ENCODE measurements at regions not wholly inside any gene's neighbourhood (a gene's known extent, or its start where the extent isn't known, plus 50 kb on each side); places are given as distances from the start of the nearest gene placed in this dataset.

DNA sequence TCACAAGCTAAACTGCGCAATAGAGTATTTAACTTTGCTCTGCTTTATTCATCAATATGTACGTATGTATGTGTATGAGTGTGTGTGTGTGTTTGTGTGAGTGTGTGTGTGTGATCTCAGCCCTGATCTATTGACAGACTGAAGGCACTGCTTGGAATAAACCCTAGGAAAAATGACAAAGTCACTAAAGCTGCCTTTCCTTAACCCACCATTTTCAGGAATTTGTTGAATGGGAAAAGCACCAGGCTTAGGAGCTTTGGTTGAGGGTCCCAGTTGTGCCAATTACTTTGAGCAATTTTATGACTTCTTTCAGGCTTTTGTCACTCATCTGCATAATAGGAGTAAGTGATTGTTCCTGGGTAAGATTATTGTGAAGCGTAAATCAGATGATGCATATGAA is 108.6 kb upstream of the TLR4 start:
- no peaks in the 10 kb centered on the region for H3K79me2 ChIP-seq (ENCODE audit: control insufficient read depth, insufficient read depth, low read length)
- H3K4me1 ChIP-seq (ENCODE audit: control insufficient read depth, extremely low read depth, insufficient read depth, low read length), result no peaks in the 10 kb centered on the region
- TF ChIP-seq, protein P1, sequence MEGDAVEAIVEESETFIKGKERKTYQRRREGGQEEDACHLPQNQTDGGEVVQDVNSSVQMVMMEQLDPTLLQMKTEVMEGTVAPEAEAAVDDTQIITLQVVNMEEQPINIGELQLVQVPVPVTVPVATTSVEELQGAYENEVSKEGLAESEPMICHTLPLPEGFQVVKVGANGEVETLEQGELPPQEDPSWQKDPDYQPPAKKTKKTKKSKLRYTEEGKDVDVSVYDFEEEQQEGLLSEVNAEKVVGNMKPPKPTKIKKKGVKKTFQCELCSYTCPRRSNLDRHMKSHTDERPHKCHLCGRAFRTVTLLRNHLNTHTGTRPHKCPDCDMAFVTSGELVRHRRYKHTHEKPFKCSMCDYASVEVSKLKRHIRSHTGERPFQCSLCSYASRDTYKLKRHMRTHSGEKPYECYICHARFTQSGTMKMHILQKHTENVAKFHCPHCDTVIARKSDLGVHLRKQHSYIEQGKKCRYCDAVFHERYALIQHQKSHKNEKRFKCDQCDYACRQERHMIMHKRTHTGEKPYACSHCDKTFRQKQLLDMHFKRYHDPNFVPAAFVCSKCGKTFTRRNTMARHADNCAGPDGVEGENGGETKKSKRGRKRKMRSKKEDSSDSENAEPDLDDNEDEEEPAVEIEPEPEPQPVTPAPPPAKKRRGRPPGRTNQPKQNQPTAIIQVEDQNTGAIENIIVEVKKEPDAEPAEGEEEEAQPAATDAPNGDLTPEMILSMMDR (optimal IDR thresholded peaks at IDR 0.05 in 1 of 3, IDR thresholded peaks at IDR 0.05 in 1 of 3, conservative IDR thresholded peaks at IDR 0.05 in 1 of 3; ENCODE audit: extremely low read depth in 1 of 3, insufficient read depth in 2 of 3, low read length in 3 of 3), result no peak
- no peak for TF ChIP-seq EZH2 (IDR thresholded peaks at IDR 0.05; ENCODE audit: low read length)
- H3K27ac ChIP-seq (ENCODE audit: control insufficient read depth, insufficient read depth, low read length), result no peak overlapping the region
- H3K4me3 ChIP-seq (ENCODE audit: control insufficient read depth in 2 of 3, extremely low read depth in 1 of 3, insufficient read depth in 2 of 3, low read depth in 1 of 3, low read length in 3 of 3), result no peak overlapping the region
- H2AFZ ChIP-seq (ENCODE audit: control insufficient read depth, low read length), result no peak overlapping the region
- no peak for FAIRE-seq
- no peak for DNase-seq (ENCODE audit: low read depth, low spot score)
- H3K4me2 ChIP-seq (ENCODE audit: control insufficient read depth, extremely low read depth, insufficient read depth, low read depth, low read length), result no peak overlapping the region
- no peaks in the 10 kb centered on the region for H3K27me3 ChIP-seq (ENCODE audit: control insufficient read depth, extremely low read depth, insufficient read depth, low read length)
- H3K9me3 ChIP-seq (ENCODE audit: control insufficient read depth, low read depth, low read length), result no peaks in the 10 kb centered on the region
- no peaks in the 10 kb centered on the region for H4K20me1 ChIP-seq (ENCODE audit: control insufficient read depth, extremely low read depth, insufficient read depth, low read length)
- dilution Hi-C loops (cut with MboI; ENCODE audit: extremely low pct_ligation_motif_present, low sequenced_read_pairs), result no loop called here
- no peaks in the 10 kb centered on the region for H3K9me1 ChIP-seq (ENCODE audit: control insufficient read depth, extremely low read depth, insufficient read depth, low read length)
- no peaks in the 10 kb centered on the region for H3K36me3 ChIP-seq (ENCODE audit: control insufficient read depth in 2 of 2, extremely low read depth in 1 of 2, insufficient read depth in 2 of 2, low read length in 2 of 2)
- no peak overlapping the region for H3K9ac ChIP-seq (ENCODE audit: control insufficient read depth, extremely low read depth, insufficient read depth, low read length)

DNA sequence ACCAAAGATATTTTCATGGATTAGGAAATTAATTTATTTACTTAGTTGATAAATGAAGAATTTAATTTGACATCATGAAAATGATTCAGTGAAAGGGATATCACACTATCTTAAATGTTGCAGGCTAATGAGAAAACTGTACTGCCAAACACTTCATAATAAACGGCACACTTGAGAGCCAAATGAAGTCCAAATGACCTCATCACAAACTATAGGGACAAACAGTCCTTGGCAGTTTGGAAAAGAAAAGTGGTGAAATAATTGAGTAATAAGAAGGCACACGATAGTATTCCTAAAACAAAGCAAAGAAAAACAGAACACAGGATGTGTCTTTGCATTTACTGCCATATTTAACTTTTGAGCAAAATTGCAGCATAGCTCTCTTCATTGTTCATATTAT is 116.9 kb upstream of the TLR4 start:
- DNase-seq (ENCODE audit: low read depth, low spot score), result no peak
- TF ChIP-seq EZH2 (IDR thresholded peaks at IDR 0.05; ENCODE audit: low read length), result no peak

DNA sequence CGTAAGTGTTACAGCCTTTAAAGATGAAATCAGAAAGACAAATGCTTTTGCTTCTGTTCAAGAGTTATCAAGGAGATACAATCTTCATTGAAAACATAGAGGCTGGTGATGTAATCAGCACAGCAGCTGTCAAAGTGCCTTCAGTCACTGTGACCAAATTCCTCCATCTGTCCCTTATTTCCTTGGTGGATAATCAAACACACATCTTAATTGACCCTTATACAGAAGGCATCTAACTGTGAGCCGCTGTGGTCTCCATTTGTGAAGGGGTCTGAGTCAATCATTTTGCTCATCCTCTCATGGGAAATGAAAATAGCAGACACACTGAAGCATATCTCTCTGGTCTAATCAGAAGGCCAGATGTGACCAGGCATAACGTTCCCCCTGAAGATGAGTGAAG is 130.1 kb upstream of the TLR4 start:
- dilution Hi-C loops (cut with MboI; ENCODE audit: extremely low pct_ligation_motif_present, low sequenced_read_pairs), result no loop called here

More for the DNA sequence above, 116.9 kb upstream of the TLR4 start:
- Histone ChIP-seq H3K27ac (ENCODE audit: control insufficient read depth, insufficient read depth, low read length) (no peak overlapping the region), H3K9ac (ENCODE audit: control insufficient read depth, extremely low read depth, insufficient read depth, low read length) (no peak overlapping the region), H2AFZ (ENCODE audit: control insufficient read depth, low read length) (no peak overlapping the region), H3K4me2 (ENCODE audit: control insufficient read depth, extremely low read depth, insufficient read depth, low read depth, low read length) (no peak overlapping the region), H3K9me1 (ENCODE audit: control insufficient read depth, extremely low read depth, insufficient read depth, low read length) (no peaks in the 10 kb centered on the region), H3K79me2 (ENCODE audit: control insufficient read depth, insufficient read depth, low read length) (no peaks in the 10 kb centered on the region), H3K4me3 (ENCODE audit: control insufficient read depth in 2 of 3, extremely low read depth in 1 of 3, insufficient read depth in 2 of 3, low read depth in 1 of 3, low read length in 3 of 3) (no peak overlapping the region), H3K9me3 (ENCODE audit: control insufficient read depth, low read depth, low read length) (no peaks in the 10 kb centered on the region), H3K27me3 (ENCODE audit: control insufficient read depth, extremely low read depth, insufficient read depth, low read length) (no peaks in the 10 kb centered on the region), H3K4me1 (ENCODE audit: control insufficient read depth, extremely low read depth, insufficient read depth, low read length) (no peaks in the 10 kb centered on the region), H4K20me1 (ENCODE audit: control insufficient read depth, extremely low read depth, insufficient read depth, low read length) (no peaks in the 10 kb centered on the region), H3K36me3 (ENCODE audit: control insufficient read depth in 2 of 2, extremely low read depth in 1 of 2, insufficient read depth in 2 of 2, low read length in 2 of 2) (no peaks in the 10 kb centered on the region)
- no peak for FAIRE-seq
- dilution Hi-C loops (cut with MboI; ENCODE audit: extremely low pct_ligation_motif_present, low sequenced_read_pairs), result no loop called here

More for the DNA sequence above, 130.1 kb upstream of the TLR4 start:
- H3K27ac ChIP-seq (ENCODE audit: control insufficient read depth, insufficient read depth, low read length), result no peak overlapping the region
- H3K9ac ChIP-seq (ENCODE audit: control insufficient read depth, extremely low read depth, insufficient read depth, low read length), result no peak overlapping the region
- H3K79me2 ChIP-seq (ENCODE audit: control insufficient read depth, insufficient read depth, low read length), result no peaks in the 10 kb centered on the region
- no peaks in the 10 kb centered on the region for H3K4me1 ChIP-seq (ENCODE audit: control insufficient read depth, extremely low read depth, insufficient read depth, low read length)
- no peaks in the 10 kb centered on the region for H3K9me1 ChIP-seq (ENCODE audit: control insufficient read depth, extremely low read depth, insufficient read depth, low read length)
- no peaks in the 10 kb centered on the region for H3K36me3 ChIP-seq (ENCODE audit: control insufficient read depth in 2 of 2, extremely low read depth in 1 of 2, insufficient read depth in 2 of 2, low read length in 2 of 2)
- no peak overlapping the region for H2AFZ ChIP-seq (ENCODE audit: control insufficient read depth, low read length)
- no peaks in the 10 kb centered on the region for H4K20me1 ChIP-seq (ENCODE audit: control insufficient read depth, extremely low read depth, insufficient read depth, low read length)
- H3K4me3 ChIP-seq (ENCODE audit: control insufficient read depth in 2 of 3, extremely low read depth in 1 of 3, insufficient read depth in 2 of 3, low read depth in 1 of 3, low read length in 3 of 3), result no peak overlapping the region
- TF ChIP-seq, protein P1 (optimal IDR thresholded peaks at IDR 0.05 in 1 of 3, IDR thresholded peaks at IDR 0.05 in 1 of 3, conservative IDR thresholded peaks at IDR 0.05 in 1 of 3; ENCODE audit: extremely low read depth in 1 of 3, insufficient read depth in 2 of 3, low read length in 3 of 3), result no peak
- TF ChIP-seq EZH2 (IDR thresholded peaks at IDR 0.05; ENCODE audit: low read length), result no peak
- H3K27me3 ChIP-seq (ENCODE audit: control insufficient read depth, extremely low read depth, insufficient read depth, low read length), result no peaks in the 10 kb centered on the region
- H3K9me3 ChIP-seq (ENCODE audit: control insufficient read depth, low read depth, low read length), result no peaks in the 10 kb centered on the region
- H3K4me2 ChIP-seq (ENCODE audit: control insufficient read depth, extremely low read depth, insufficient read depth, low read depth, low read length), result no peak overlapping the region
- FAIRE-seq (no peak), DNase-seq (ENCODE audit: low read depth, low spot score) (no peak)

Measured in keratinocyte (primary cell).